ENCODE measurements at regions not wholly inside any gene's neighbourhood (a gene's known extent, or its start where the extent isn't known, plus 50 kb on each side); places are given as distances from the start of the nearest gene placed in this dataset.

- intact Hi-C loops (cut with DNase I), result no loop called here
- no peaks in the 10 kb centered on the region for H3K36me3 ChIP-seq
- peak; percentile 65 for DNase-seq
- H3K27me3 ChIP-seq, result no peaks in the 10 kb centered on the region
- no peaks in the 10 kb centered on the region for H3K4me1 ChIP-seq
- TF ChIP-seq CTCF (IDR thresholded peaks at IDR 0.05), result peak; percentile 29
- H3K27ac ChIP-seq, result no peak overlapping the region
- H3K9me3 ChIP-seq, result no peaks in the 10 kb centered on the region
- H3K4me3 ChIP-seq, result no peak overlapping the region
- H3K9ac ChIP-seq (ENCODE audit: low read depth in 2 of 2, low read length in 2 of 2), result no peak overlapping the region
Measured at GRCh38 chr11:15629690-15630321, 515.1 kb downstream of the INSC start.

- H3K9ac ChIP-seq (ENCODE audit: low read depth in 2 of 2, low read length in 2 of 2), result no peak overlapping the region
- no peaks in the 10 kb centered on the region for H3K4me1 ChIP-seq
- intact Hi-C loops (cut with DNase I), result no loop called here
- no peak overlapping the region for H3K27ac ChIP-seq
- H3K9me3 ChIP-seq, result no peaks in the 10 kb centered on the region
- H3K27me3 ChIP-seq, result no peaks in the 10 kb centered on the region
- no peak for TF ChIP-seq CTCF (IDR thresholded peaks at IDR 0.05)
- no peaks in the 10 kb centered on the region for H3K36me3 ChIP-seq
- no peak for DNase-seq
- no peak overlapping the region for H3K4me3 ChIP-seq
Measured at GRCh38 chr11:15630896-15631295, 516.2 kb downstream of the INSC start.

- Histone ChIP-seq H3K9me3 (no peaks in the 10 kb centered on the region), H3K27ac (no peak overlapping the region), H3K27me3 (no peaks in the 10 kb centered on the region), H3K4me3 (no peak overlapping the region), H3K36me3 (no peaks in the 10 kb centered on the region), H3K9ac (ENCODE audit: low read depth in 2 of 2, low read length in 2 of 2) (no peak overlapping the region), H3K4me1 (no peaks in the 10 kb centered on the region)
- no peak for TF ChIP-seq CTCF (IDR thresholded peaks at IDR 0.05)
- DNase-seq, result no peak
- intact Hi-C loops (cut with DNase I), result no loop called here
Measured at GRCh38 chr11:15635521-15635920, 520.8 kb downstream of the INSC start.

GRCh38 chr11:15636521-15637089 is 521.9 kb downstream of the INSC start:
- intact Hi-C loops (cut with DNase I), result no loop called here
- no peak for DNase-seq
- Histone ChIP-seq H3K9me3 (no peaks in the 10 kb centered on the region), H3K9ac (ENCODE audit: low read depth in 2 of 2, low read length in 2 of 2) (no peak overlapping the region), H3K27me3 (no peaks in the 10 kb centered on the region), H3K4me3 (no peak overlapping the region), H3K27ac (no peak overlapping the region), H3K4me1 (no peaks in the 10 kb centered on the region), H3K36me3 (no peaks in the 10 kb centered on the region)
- no peak for TF ChIP-seq CTCF (IDR thresholded peaks at IDR 0.05)

GRCh38 chr11:15638386-15638787 is 523.7 kb downstream of the INSC start:
- TF ChIP-seq CTCF (IDR thresholded peaks at IDR 0.05), result no peak
- peak; percentile 18 for DNase-seq
- Histone ChIP-seq H3K9me3 (no peaks in the 10 kb centered on the region), H3K9ac (ENCODE audit: low read depth in 2 of 2, low read length in 2 of 2) (no peak overlapping the region), H3K27ac (no peak overlapping the region), H3K4me3 (no peak overlapping the region), H3K36me3 (no peaks in the 10 kb centered on the region), H3K4me1 (no peaks in the 10 kb centered on the region), H3K27me3 (no peaks in the 10 kb centered on the region)
- intact Hi-C loops (cut with DNase I), result no loop called here
